Effector memory CD8-positive, alpha-beta T cell (primary cell): ENCODE measurements at regions not wholly inside any gene's neighbourhood (a gene's known extent, or its start where the extent isn't known, plus 50 kb on each side); places are given as distances from the start of the nearest gene placed in this dataset.
A peak's percentile ranks its signal among the peaks of the same experiment; 100 is the strongest.

ENCODE experiments used
- ATAC-seq: fragments of 150-1000 bp; cut with Tn5 transposase; replicated peaks from 2 replicates; pipeline ENCODE4 v1.10.0; 2021; ENCODE audit warnings: mild to moderate bottlenecking, moderate library complexity
- DNase-seq, 3 experiments: peaks; one replicate each; pipeline ENCODE4 v3.0.0; 2021
- H3K27ac Mint-ChIP-seq, 2 donors: one replicate each; pipeline ENCODE4 v1.8.0; 2022; ENCODE audit warnings: mild to moderate bottlenecking in 2 of 2, mixed read lengths in 2 of 2, moderate library complexity in 2 of 2
- H3K27me3 Mint-ChIP-seq, 2 donors: one replicate each; pipeline ENCODE4 v1.8.0; 2022; ENCODE audit warnings: mixed read lengths in 2 of 2
- H3K36me3 Mint-ChIP-seq: one replicate; pipeline ENCODE4 v1.8.0; 2022; ENCODE audit warnings: mild to moderate bottlenecking, moderate library complexity, mixed read lengths; ENCODE audit not compliant: insufficient read depth
- H3K4me1 Mint-ChIP-seq, 2 donors: one replicate each; pipeline ENCODE4 v1.8.0; 2022; ENCODE audit warnings: low read depth in 2 of 2, mixed read lengths in 2 of 2
- H3K4me3 Mint-ChIP-seq, 2 donors: one replicate each; pipeline ENCODE4 v1.8.0; 2022; ENCODE audit warnings: mild to moderate bottlenecking in 2 of 2, mixed read lengths in 2 of 2, moderate library complexity in 2 of 2
- H3K9me3 Mint-ChIP-seq, 2 donors: one replicate each; pipeline ENCODE4 v1.8.0; 2022; ENCODE audit warnings: mixed read lengths in 2 of 2

DNA sequence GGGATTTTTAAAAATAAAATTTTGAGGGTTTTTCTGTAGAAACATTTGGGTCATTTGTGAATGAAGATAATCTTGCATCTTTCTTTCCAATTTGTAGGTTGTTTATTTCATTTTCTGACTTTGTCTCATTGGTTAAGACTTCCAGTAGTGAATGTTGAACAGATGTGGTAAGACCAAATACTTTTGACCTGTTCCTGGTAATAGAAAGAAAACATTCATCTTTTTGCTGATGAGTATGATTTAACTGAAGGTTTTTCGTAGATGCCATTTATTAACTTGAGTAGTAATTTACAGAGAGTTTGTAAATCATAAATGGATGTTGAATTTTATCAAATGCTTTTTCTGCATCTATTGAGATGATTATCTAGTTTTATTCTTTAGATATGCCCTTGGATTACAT is 416.1 kb upstream of the CITED2 start:
- H3K27me3 Mint-ChIP-seq, result peaks cover 13 to 17% of the 10 kb centered on the region in 2 donors
- H3K4me3 Mint-ChIP-seq, result no peak overlapping the region
- no peaks in the 10 kb centered on the region for H3K4me1 Mint-ChIP-seq
- peaks cover 0 to 13% of the 10 kb centered on the region in 2 donors for H3K9me3 Mint-ChIP-seq
- ATAC-seq (no peak), DNase-seq (no peak)
- H3K36me3 Mint-ChIP-seq, result no peaks in the 10 kb centered on the region
- no peak overlapping the region for H3K27ac Mint-ChIP-seq

DNA sequence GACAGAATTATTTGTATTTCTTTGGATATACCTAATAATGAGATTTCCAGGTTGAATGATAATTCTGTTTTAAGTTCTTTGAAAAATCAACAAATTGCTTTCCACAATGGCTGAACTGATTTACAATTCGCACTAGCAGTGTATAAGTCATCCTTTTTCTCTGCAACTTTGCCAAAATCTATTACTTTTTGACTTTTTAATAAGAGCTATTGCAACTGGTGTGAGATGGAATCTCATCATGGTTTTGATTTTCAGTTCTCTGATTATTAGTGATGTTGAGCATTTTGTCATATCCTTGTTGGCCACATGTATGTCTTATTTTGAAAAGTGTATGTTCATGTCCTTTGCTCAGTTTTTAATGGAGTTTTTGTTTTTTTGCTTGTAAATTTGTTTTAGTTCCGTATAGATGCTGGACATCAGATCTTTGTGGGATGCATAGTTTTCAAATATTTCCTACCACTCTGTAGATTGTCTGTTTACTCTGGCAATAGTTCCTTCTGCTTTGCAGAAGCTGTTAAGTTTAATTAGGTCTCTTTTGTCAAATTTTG is 409.8 kb upstream of the CITED2 start:
- H3K9me3 Mint-ChIP-seq, result peaks cover 0 to 16% of the 10 kb centered on the region in 2 donors
- ATAC-seq, result no peak
- no peak for DNase-seq
- H3K27me3 Mint-ChIP-seq, result peaks cover 12 to 13% of the 10 kb centered on the region in 2 donors
- H3K4me3 Mint-ChIP-seq, result no peak overlapping the region
- no peaks in the 10 kb centered on the region for H3K4me1 Mint-ChIP-seq
- H3K36me3 Mint-ChIP-seq, result no peaks in the 10 kb centered on the region
- H3K27ac Mint-ChIP-seq, result no peak overlapping the region

DNA sequence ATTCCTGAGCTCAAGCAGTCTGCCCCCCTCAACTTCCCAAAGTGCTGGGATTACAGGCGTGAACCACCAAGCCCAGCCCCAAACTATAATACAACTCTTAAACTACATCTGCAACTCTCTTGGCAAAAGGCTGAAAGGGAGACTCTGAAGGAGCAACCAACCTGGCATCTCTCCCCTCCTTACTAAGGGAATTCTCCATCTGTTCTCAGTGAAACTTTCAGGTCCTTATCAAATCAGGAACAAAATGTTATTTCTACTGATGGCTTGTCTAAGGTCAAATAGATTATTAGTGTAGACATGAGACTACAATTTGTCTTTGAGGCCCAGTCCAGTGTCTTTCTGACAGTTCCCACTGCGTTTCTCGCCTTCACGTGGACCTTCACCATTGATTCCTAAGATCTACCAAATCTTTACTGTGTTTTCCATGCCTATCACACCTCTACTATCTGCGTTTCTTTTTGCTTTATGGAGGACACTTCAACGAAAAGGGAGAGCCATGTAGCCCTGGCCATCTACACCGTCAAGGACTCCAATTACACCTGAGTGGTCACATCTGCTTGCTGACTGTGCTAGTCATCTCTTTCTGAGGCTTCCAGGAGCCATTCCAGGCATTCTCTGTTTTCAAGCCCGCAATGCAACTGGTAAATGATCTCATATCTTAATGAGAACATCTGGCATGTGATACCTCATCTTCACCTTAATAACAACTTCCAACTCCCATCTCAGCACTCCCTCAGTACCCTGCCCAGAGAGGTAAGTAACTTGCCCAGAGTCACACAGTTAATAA is 405.7 kb upstream of the CITED2 start:
- DNase-seq, result no peak
- Mint-ChIP-seq H3K9me3 (no peaks in the 10 kb centered on the region), H3K27me3 (peaks cover 7 to 10% of the 10 kb centered on the region in 2 donors), H3K36me3 (no peaks in the 10 kb centered on the region), H3K27ac (no peak overlapping the region), H3K4me1 (no peaks in the 10 kb centered on the region), H3K4me3 (no peak overlapping the region)
- no peak for ATAC-seq

DNA sequence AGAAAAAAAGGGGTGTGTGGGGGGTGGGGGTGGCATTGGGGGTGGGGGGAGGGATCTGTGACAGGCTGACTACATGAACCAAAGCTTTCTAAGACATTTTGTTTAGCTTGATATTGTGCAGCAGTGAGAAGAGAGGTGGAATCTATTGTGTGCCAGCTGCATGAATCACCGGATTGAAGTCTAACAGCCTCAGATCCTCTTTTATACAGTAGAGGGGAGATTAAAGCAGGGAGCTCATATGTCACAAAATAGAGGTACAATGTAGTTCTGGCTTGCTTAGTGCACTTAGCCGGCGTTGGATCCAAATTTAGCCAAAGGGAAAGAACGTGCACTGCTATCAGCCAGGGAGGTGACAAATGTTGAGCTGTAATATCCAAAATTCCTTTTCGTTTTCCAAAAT is 404.2 kb upstream of the CITED2 start:
- ATAC-seq, result no peak

DNA sequence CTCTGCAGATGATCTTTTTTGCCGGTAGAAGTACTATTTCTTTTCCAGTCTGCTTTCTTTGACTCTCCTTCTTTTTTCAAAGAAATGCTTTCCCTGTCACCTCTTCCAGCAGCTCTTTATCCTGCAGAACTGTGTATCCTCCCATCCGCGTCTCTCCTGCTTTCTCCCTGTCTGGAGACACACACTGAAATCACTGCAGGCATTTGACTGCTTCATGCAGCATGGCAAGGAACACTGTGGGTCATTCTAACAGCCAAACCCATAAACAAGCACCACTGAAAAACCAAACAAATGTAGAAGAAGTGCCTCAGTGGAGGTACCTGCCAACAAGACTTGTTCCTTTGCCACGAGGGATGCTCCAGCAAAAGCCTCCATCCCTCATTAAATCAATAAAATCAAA is 403.7 kb upstream of the CITED2 start:
- H3K36me3 Mint-ChIP-seq, result no peaks in the 10 kb centered on the region
- H3K4me1 Mint-ChIP-seq, result no peaks in the 10 kb centered on the region
- DNase-seq, result no peak
- H3K27ac Mint-ChIP-seq, result no peak overlapping the region
- H3K9me3 Mint-ChIP-seq, result no peaks in the 10 kb centered on the region
- no peak overlapping the region for H3K4me3 Mint-ChIP-seq
- ATAC-seq, result no peak
- H3K27me3 Mint-ChIP-seq, result peaks cover 13% of the 10 kb centered on the region in 2 donors

More for the DNA sequence above, 404.2 kb upstream of the CITED2 start:
- Mint-ChIP-seq H3K36me3 (no peaks in the 10 kb centered on the region), H3K4me1 (no peaks in the 10 kb centered on the region), H3K4me3 (no peak overlapping the region), H3K27ac (no peak overlapping the region), H3K27me3 (peaks cover 13% of the 10 kb centered on the region in 2 donors), H3K9me3 (no peaks in the 10 kb centered on the region)
- DNase-seq, result no peak

DNA sequence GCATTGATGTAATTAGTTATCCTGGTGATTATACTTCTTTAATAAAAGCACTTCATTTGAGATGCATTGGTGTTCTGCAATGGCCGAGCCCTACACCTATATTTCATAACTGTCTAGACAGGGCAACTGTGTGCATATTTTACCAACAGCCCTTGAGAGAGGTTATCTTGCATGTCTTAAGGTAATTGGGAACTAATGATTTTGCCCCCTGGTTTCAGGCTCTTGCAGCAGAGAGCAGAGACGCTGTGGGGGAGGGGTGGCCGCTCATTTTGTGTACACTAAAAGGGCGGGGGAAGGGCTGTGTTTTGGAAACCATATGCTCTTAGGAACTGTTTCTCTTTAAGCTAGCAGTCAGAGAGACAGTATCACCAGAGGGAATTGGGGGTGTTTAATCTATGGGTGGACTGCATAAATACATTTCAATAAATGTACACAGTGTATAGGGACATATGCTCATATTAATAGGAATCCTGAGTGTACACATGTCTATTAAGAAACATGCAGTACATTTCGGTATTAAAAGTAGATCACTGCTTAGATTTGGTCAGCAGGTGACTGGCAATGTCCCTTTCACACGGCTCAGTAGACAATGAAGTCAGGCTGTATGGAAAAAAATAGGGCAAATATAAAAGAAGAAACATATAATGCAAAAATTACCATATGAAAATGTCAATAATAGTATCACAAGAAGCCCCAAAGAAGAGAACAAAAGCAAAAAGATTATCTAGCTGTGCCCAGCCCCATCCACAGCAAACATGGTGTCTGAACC is 402.9 kb upstream of the CITED2 start:
- Mint-ChIP-seq H3K27me3 (peaks cover 13% of the 10 kb centered on the region in 2 donors), H3K4me3 (no peak overlapping the region), H3K27ac (no peak overlapping the region), H3K9me3 (no peaks in the 10 kb centered on the region), H3K36me3 (no peaks in the 10 kb centered on the region), H3K4me1 (no peaks in the 10 kb centered on the region)
- no peak for DNase-seq
- ATAC-seq, result no peak

DNA sequence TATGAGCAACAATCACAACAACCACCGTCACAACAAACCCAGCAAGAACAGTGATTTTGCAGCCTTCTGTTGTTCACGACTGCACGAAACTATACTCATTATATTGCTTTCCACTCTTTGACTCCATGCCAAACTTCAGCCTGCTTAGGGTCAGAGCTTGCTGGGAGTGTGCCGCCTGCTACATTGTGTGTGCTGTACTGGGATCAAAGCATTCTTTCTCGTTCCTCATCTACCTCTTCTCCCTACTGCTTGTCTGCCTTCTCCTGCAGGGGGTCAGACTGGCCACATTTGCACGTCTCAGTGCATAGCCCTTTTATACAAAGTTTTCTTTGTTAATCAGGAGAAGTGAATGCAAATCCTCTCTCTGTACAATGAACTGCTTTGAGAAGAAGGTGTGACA is 401.6 kb upstream of the CITED2 start:
- ATAC-seq (no peak), DNase-seq (no peak)
- H3K9me3 Mint-ChIP-seq, result no peaks in the 10 kb centered on the region
- H3K27ac Mint-ChIP-seq, result no peak overlapping the region
- no peaks in the 10 kb centered on the region for H3K4me1 Mint-ChIP-seq
- no peak overlapping the region for H3K4me3 Mint-ChIP-seq
- H3K27me3 Mint-ChIP-seq, result peaks cover 13% of the 10 kb centered on the region in 2 donors
- H3K36me3 Mint-ChIP-seq, result no peaks in the 10 kb centered on the region

DNA sequence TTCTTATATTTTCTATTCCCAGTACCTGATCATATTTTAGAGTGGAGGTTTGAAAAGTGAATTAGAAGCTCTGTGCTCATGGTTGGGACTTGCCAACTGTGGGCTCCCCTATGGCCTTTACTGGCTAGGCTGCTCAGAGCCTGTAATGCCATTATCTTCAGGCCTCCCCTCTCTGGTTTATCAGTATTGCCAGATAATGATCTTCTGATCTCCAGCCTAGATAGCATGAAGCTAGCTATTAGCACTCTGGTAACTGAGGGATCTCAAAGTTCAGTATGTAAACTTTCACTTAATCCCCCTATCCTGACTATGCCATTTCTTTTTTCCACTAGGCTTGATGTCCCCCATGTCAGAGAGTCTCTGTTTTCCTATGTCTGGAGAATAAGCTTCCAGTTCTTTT is 393.7 kb upstream of the CITED2 start:
- Mint-ChIP-seq H3K27ac (no peak overlapping the region), H3K36me3 (no peaks in the 10 kb centered on the region), H3K27me3 (no peaks in the 10 kb centered on the region), H3K9me3 (no peaks in the 10 kb centered on the region), H3K4me3 (no peak overlapping the region), H3K4me1 (peaks cover 10 to 13% of the 10 kb centered on the region in 2 donors)
- ATAC-seq (no peak), DNase-seq (no peak)

DNA sequence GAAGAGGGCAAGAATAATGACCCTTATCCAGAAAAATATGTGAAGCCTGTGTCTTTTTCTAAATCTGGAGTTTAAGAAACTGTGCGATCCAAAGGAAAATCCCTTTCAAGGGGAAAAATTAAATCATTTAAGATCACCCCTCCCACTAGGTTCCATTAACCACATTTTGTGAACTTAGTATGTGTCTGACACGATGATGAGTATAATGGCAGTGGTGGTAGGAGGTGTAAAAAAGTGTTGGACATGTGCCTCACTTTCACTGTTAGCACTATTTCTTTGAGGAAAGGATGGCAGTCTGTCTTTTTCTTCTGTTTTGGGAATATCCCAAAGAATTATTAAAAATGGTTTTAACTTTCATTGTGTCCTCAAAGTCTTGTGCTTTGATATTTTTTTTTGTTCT is 392.3 kb upstream of the CITED2 start:
- Mint-ChIP-seq H3K4me3 (no peak overlapping the region), H3K9me3 (no peaks in the 10 kb centered on the region), H3K27ac (no peak overlapping the region), H3K27me3 (no peaks in the 10 kb centered on the region), H3K4me1 (peaks cover 10 to 13% of the 10 kb centered on the region in 2 donors), H3K36me3 (no peaks in the 10 kb centered on the region)
- no peak for DNase-seq
- no peak for ATAC-seq

DNA sequence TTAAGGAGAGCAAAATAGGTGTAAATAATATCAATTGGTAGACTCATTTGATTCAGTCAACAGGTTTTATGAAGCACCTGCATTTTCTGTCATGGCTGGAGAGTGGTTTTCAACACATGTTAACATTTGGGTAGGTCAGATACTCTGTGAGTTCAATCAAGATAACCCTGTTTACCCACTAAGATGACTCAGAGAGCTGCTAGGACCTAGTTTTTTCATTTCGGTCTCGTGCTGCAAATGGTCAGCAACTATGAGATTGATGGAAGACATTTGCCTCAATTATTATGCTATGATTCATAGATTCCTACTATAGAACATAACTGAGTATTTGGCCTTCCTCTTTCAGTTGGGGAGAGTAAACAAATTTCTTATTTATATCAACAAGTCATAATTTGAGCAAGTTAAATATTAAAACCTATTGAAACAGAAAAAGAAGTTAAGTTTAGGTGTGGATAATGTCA is 391.4 kb upstream of the CITED2 start:
- DNase-seq, result no peak
- no peaks in the 10 kb centered on the region for H3K36me3 Mint-ChIP-seq
- no peak for ATAC-seq
- no peak overlapping the region for H3K27ac Mint-ChIP-seq
- no peaks in the 10 kb centered on the region for H3K9me3 Mint-ChIP-seq
- no peaks in the 10 kb centered on the region for H3K27me3 Mint-ChIP-seq
- peaks cover 10 to 13% of the 10 kb centered on the region in 2 donors for H3K4me1 Mint-ChIP-seq
- H3K4me3 Mint-ChIP-seq, result no peak overlapping the region

DNA sequence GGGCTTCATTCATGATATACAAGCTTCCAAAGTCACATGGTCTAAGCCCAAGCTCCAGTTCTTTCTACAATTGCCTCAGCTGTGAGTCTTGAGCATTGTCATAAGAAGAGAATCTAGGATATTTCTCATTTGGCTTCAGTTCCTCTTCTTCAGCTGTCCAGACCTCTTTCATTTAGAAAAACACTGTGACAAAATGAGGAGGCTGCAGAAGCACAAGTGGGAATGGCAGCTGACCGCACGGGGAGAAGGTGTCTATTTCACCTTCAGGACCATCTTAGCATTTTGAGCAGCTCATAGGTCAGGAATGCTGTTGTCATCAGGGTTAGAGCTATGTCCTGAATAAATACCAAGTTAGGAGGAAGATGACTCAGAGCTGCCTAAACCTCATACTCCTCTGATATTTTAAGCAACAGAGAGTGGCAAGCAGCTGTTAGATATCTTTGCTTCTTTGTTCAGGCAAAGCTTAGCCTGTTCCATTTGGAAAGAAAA is 390.1 kb upstream of the CITED2 start:
- ATAC-seq (peak; percentile 51), DNase-seq (no peak)
- Mint-ChIP-seq H3K9me3 (no peaks in the 10 kb centered on the region), H3K27ac (peak overlapping the region; percentile 66 to 69), H3K27me3 (no peaks in the 10 kb centered on the region), H3K4me1 (peaks cover 10 to 13% of the 10 kb centered on the region in 2 donors), H3K36me3 (no peaks in the 10 kb centered on the region), H3K4me3 (no peak overlapping the region)

DNA sequence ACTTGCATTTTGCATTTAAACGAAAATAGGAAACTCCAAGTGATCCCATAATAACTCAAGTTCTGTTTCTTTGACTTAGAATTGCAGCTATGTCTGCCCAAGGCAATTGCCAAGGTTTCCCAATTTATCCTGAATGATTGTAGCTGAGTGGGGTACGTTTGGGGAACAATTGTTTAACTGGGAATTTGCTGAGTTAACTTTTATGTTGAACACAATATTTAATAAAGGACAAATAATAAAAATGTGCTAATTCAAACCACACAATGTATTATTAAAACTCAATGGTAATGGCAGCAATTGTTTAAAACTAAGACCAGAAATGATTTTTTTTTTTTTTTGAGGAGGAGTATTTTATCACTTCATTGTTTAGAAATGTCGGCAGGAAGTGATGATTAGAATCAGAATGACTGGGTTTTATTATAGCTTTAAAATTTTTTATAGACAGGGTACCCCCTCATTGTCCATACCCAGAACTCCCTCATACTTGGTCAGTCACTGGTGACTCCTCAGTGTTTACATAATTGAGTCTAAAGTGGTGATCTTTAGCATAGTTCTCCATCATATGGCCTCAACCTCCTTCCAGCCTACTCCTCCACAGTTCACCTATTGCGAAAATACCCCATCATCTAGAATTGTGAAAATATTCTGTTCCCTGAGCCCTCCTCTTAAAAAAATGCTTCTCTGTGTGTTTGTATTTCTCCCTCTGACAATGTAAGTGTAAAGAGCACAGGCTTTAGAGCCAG is 389.2 kb upstream of the CITED2 start:
- peaks cover 10 to 13% of the 10 kb centered on the region in 2 donors for H3K4me1 Mint-ChIP-seq
- H3K4me3 Mint-ChIP-seq, result no peak overlapping the region
- H3K9me3 Mint-ChIP-seq, result no peaks in the 10 kb centered on the region
- H3K27ac Mint-ChIP-seq, result peak overlapping the region; percentile 66 to 69
- no peaks in the 10 kb centered on the region for H3K36me3 Mint-ChIP-seq
- H3K27me3 Mint-ChIP-seq, result no peaks in the 10 kb centered on the region
- ATAC-seq (no peak), DNase-seq (no peak)

DNA sequence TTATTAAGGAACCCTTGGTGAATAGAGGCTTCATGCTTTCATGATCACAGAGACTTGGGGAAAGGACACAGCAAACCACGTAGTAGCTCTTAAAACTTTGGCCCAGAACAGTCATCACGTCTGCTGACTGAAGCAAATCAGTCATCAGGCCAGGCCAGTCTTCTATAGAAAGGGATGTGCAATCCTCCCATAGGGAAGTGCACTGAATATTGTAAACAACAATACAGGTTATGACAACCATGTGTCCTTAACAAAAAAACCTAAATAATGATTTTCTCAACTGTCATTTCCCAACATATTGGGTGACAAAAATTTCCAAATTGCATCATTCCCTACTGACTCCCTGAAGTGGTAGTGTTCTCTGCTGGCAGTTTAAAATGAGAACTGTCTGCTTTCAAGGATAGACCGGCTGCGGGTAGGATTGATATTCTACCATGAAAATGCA is 388.2 kb upstream of the CITED2 start:
- Mint-ChIP-seq H3K4me1 (peaks cover 10 to 13% of the 10 kb centered on the region in 2 donors), H3K36me3 (no peaks in the 10 kb centered on the region), H3K9me3 (no peaks in the 10 kb centered on the region), H3K4me3 (no peak overlapping the region), H3K27ac (no peak overlapping the region), H3K27me3 (peaks cover 0 to under 1% of the 10 kb centered on the region in 2 donors)
- DNase-seq (no peak), ATAC-seq (peak; percentile 27)
